Fibroblast of the aortic adventitia (primary cell): ENCODE measurements at regions not wholly inside any gene's neighbourhood (a gene's known extent, or its start where the extent isn't known, plus 50 kb on each side); places are given as distances from the start of the nearest gene placed in this dataset.

Experiments
- DNase-seq: peaks from one replicate; pipeline ENCODE4 v3.0.0-alpha.2; 2010; ENCODE audit warnings: low read depth
- H3K4me3 ChIP-seq: 2 replicates; pipeline ENCODE4 v1.5.1; 2011; ENCODE audit warnings: low read depth, mild to moderate bottlenecking, control low read depth, low read length, moderate library complexity
- TF ChIP-seq, protein P1 (sequence below): IDR thresholded peaks from 2 replicates; pipeline ENCODE4 v1.5.1; 2011; ENCODE audit warnings: mild to moderate bottlenecking, low read length, control low read depth, inconsistent platforms; ENCODE audit not compliant: insufficient read depth

DNA sequence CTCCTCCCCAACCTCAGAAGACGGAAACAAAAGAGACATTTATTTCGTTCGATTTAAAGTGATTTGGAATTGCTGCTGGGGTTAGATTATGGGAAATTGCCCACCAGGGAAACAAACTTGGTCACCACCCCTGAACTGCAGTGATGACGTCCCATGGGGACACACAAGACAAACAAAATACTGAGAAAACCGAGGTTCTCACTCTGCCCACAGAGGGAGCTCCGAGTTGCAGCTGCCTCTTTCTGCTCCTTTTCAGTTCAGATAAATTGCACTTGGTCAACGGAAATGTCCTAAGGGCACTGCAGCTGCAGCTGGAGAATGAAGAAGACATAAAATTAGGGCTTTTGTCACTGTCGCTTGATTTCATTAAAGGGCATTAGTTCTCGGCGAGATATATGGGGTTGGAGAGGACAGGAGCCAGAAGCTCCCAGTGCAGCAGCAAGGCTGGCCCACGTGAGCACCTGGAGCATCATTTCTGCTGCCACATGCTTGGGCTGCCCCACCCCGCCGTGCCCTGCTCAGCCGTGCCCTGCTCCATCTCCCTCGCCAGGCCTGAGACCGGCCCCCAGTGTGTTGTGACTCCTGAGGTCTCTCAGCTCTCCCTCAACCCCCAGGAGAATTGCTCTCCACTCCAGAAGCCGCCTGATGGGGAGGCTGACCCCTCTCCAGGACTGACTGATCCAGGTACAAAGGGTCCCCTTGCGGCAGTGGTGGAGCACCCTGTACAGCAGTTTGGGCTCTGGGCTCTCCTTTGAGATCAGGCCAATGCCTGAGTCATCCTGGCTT, 231.7 kb upstream of the AJAP1 start:
- TF ChIP-seq, protein P1, sequence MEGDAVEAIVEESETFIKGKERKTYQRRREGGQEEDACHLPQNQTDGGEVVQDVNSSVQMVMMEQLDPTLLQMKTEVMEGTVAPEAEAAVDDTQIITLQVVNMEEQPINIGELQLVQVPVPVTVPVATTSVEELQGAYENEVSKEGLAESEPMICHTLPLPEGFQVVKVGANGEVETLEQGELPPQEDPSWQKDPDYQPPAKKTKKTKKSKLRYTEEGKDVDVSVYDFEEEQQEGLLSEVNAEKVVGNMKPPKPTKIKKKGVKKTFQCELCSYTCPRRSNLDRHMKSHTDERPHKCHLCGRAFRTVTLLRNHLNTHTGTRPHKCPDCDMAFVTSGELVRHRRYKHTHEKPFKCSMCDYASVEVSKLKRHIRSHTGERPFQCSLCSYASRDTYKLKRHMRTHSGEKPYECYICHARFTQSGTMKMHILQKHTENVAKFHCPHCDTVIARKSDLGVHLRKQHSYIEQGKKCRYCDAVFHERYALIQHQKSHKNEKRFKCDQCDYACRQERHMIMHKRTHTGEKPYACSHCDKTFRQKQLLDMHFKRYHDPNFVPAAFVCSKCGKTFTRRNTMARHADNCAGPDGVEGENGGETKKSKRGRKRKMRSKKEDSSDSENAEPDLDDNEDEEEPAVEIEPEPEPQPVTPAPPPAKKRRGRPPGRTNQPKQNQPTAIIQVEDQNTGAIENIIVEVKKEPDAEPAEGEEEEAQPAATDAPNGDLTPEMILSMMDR: no peak
- no peak for DNase-seq
- H3K4me3 ChIP-seq: no peak overlapping the region

DNA sequence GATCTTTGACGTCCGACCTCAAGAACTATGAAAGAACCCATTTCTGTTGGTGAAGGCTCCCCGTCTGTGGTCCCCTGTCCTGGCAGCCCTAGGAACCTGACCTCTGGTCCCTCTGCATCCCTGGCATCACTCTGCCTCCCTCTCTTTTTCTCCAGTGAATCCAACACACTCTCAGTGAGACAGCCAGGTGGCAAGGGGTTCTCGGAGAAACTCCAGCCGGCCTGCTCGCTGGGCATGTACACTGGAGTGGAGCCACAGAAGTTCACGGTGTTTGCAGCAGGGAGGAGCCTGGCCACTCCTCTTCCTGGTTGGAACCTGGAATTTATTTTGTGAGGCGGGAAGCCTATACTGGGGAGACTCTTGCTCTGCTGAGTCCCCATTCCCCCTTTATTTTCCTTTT, 230.2 kb upstream of the AJAP1 start:
- no peak for DNase-seq
- no peak overlapping the region for H3K4me3 ChIP-seq
- TF ChIP-seq, protein P1: no peak

DNA sequence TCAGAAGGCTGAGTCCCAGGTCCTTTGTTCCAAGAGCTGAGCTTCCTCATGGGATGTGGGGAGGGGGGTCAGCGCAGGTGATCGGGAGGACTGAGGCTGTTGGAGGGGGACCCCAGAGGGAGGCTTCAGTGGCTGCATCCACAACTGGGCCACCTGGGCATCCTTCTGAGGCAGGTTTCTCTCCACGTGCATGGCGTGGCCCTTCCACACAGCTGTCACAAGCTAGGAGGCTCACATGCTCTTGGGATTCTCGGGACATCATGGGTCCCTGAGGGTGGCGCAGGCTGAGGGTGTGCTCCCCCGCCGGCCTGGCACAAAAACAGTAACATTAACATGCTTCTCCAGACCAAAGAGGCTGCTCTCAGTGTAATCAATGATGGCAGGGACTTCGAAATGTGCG, 229.6 kb upstream of the AJAP1 start:
- no peak overlapping the region for H3K4me3 ChIP-seq
- no peak for DNase-seq
- TF ChIP-seq, protein P1: no peak

DNA sequence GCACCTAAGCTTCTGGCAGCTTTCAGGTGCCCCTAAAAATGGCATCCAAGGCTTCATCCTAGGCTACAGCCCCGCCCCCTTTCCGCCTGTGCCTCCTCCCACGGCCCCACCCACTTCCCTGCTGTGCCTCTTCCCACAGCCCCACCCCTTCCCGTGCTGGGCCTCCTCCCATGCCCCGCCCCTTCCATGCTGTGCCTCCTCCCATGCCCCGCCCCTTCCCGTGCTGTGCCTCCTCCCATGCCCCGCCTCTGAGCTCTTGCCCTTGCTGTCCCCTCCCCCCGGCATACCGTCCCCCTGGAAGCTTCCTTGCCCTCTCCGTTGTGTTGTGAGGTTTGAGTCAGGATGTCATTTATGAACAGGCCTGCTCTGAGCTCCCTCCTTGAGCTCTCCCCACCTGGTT, 228.5 kb upstream of the AJAP1 start:
- TF ChIP-seq, protein P1: no peak
- no peak for DNase-seq
- no peak overlapping the region for H3K4me3 ChIP-seq

DNA sequence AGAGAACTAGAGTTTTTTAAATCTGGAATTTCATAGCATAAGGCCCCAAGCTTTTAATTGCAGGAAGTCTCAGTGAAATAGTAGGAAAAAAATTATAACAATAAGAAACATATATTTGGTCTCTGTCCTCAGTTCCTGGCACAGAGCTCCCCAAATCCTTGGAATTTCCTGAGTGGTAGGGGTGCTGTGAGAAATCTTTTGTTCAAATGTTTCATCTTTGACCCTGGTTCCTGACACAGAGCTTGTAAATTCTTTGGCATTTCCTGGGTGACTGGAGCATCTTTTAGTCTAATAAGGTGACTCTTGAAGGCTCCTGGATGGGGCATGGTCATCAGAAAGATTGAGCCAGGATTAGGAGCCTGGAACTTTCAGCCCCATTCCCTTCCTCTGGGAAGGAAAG, 225.7 kb upstream of the AJAP1 start:
- DNase-seq: no peak
- TF ChIP-seq, protein P1: no peak
- no peak overlapping the region for H3K4me3 ChIP-seq

DNA sequence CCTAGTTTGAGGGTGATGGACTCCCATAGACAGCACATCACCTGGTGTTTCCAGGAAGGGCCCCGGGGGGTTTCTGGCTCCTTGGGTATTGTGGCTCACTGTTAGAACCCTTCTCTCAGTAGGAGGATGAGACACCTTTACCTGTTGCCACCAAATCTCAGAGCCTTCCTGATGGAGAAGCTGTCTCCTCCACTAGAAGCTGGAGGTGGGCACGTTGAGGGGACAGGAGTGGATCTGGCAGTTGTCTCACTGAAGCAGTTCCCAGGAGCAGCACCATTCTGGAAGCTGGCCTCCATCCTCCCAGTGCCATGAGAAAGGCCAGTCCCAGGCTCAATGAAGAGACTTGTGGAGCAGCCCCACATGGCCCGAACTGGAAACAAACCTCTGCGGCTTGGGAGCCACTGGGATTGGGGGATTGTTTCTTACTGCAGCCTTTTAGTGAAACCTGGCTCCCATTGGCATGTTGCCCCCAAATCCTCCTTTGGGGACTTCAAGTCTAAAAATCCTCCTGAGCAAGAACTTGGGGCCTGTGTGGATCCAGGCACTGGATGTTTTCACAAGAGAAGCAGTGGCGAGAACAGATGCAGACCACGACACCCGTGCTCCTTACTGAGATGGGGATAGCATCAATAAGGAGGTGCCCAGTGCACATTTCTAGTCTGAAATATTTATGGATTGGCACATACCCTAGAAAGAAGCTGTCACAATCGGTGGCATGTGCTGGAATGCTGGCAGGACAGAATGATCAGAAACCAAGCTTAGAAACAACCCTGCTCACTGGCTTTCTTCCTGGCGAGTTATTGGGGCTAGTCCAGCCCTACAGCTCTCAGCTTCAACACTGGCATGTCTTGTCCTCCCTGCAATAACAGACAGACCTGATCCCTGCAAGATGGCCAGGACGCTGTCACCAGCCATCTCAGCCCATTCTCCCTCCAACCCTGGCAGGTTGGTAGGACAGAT, 223.7 kb upstream of the AJAP1 start:
- TF ChIP-seq, protein P1: no peak
- no peak overlapping the region for H3K4me3 ChIP-seq
- DNase-seq: no peak
